ENCODE measurements at regions not wholly inside any gene's neighbourhood (a gene's known extent, or its start where the extent isn't known, plus 50 kb on each side); places are given as distances from the start of the nearest gene placed in this dataset.
"Not testable (repeated sequence)": the region's sequence is repeated elsewhere in the genome, so short reads cannot be mapped to it uniquely, and the experiment has no call there.

DNA sequence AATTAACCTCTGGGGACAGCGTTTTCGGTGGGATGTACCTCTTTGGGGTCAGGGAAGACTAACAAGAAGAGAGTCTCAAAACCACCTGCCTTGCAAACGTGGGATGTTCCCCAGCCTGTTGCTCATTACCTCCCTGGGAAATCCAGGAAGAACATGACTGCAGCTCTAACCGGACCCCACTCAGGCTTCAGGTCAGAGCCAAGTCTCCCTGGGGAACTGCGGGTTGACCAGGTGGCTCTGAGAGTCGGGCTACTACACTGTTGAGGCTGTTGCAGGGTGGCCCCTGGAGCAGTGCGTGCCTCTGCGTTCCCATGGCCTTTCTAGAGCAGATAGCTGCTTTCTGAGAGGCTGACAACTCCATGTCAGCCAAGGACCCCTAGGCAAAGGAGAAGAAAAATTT lies 309.1 kb downstream of the FOXL1 start:
- DNase-seq (ENCODE audit: low read depth in 2 of 2), result no peak

DNA sequence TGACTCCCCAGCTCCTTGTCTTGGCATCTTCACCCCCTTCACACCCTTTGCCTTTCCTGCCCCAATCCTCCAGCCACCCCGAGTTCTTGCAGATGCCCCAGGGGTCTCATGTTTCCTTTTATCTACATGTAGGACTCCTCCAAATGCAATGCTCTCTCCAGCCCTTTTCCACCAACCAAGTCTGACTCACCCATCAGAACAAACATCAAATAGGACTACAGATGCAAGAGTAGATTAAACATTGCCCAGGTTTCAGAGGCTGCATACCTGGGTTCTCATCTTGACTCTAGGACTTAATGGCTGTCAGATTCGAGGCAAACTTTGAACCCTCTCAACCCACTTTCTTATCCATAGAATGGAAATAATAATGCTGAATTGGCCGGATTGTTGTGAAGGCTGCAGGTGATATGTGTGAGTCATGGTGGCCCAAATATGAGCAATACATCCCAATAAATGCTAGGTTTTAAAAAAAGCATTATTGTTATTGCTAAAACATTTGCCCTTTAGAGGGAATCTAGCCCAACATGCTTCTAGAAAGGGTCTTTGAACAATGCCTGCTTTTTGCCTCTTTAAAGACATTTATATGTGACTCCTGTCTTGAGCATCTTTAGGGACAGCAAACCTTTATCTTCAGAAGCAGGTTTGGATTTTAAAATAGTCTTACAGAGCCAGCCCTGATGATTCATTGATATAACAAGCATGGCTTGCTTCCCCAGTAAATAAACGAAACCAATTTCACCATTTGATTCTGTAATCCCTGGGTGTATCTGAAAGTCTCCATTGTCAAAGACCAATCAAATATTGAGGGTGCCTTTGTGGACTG lies 310.1 kb downstream of the FOXL1 start:
- DNase-seq (ENCODE audit: low read depth in 2 of 2), result no peak

DNA sequence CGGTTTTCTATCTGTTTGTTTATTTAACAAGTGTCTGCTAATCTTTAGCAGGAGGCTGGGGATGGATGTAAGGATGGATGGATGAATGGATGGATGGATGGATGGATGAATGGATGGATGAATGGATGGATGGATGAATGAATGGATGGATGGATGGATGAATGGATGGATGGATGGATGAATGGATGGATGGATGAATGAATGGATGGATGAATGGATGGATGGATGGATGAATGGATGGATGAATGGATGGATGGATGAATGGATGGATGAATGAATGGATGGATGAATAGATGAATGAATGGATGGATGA lies 310.7 kb downstream of the FOXL1 start:
- DNase-seq (ENCODE audit: low read depth in 2 of 2), result not testable (repeated sequence)

DNA sequence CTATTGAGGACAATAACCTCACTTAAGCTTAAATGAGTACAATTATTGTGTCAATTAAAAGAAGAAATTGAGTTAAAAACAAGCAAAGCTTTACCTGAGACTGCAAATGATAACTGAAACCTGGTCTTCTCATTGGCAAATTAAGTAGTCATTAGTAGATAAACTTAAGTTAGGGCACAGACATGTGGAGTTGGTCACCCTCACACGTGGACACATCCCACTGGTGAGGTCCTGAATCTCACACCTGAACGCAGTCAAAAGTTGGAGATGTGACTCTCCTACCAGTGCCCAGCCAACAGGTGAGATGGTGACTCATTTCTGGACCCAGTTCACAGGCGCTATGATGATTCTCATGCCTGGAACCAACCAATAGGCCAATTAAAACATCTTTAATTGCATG lies 311.6 kb downstream of the FOXL1 start:
- DNase-seq (ENCODE audit: low read depth in 2 of 2), result no peak

DNA sequence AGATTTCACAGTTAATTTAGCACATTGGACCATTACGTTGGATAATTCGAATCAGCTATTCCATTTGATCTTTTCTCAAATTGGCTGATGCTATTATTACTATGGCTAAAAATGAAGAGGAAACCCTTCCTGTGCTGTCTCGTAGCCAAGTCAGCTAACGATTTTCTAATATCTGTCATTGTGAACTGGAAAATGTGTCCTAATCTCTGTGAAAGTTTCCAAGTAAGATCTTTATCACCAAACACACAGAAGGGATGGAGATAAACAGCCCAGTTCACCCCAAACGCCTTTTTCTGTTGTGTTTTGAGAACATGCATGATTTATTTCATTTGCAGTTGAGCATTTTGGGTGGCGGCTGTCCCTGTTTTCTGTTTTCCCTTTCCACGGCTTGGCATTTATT lies 312.8 kb downstream of the FOXL1 start:
- no peak for DNase-seq (ENCODE audit: low read depth in 2 of 2)

DNA sequence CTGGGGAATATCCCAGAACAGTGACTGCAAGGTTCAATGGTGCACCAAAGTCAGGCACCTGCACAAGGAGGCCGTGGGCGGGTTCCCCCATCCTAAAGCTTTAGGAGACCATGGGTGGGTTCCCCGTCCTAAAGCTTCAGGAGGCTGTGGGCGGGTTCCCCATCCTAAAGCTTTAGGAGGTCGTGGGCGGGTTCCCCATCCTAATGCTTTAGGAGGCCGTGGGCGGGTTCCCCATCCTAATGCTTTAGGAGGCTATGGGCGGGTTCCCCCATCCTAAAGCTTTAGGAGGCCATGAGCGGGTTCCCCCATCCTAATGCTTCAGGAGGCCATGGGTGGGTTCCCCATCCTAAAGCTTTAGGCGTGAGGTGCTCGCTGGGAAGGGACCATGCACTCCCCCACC lies 313.3 kb downstream of the FOXL1 start:
- DNase-seq (ENCODE audit: low read depth in 2 of 2), result no peak

DNA sequence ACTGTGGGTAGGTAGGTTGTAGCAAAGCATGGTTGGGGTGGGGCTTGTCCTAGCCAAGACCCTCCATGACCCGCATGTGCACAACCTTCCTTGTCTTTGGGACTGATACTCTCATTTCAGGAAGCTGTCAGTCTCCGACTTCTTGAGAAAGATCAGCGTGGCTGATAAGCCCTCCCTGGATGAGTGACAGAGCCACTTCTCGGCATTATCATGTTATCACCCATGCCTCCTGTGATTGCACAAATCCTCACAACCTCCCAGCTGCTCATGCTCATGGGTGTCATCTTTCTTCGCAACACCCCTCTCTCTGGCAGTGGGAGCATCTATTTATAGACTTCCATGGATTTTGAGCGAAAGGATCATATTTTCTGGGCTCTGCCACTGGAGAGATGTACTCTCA lies 314.2 kb downstream of the FOXL1 start:
- no peak for DNase-seq (ENCODE audit: low read depth in 2 of 2)

DNA sequence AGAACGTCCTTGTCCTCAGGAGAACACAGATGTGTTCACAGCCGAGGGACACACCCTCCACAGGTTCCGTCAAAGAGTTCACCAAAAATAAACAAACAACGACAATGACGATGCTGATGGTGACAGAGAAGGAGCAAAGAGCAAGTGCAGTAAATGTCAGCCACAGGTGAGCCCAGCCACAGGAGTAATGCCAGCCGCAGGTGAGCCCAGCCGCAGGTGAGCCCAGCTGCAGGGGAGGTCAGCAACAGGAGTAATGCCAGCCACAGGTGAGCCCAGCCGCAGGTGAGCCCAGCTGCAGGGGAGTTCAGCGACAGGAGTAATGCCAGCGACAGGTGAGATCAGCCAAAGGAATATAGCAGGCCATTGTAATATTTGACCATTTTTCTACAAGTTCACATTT lies 315.2 kb downstream of the FOXL1 start:
- no peak for DNase-seq (ENCODE audit: low read depth in 2 of 2)

DNA sequence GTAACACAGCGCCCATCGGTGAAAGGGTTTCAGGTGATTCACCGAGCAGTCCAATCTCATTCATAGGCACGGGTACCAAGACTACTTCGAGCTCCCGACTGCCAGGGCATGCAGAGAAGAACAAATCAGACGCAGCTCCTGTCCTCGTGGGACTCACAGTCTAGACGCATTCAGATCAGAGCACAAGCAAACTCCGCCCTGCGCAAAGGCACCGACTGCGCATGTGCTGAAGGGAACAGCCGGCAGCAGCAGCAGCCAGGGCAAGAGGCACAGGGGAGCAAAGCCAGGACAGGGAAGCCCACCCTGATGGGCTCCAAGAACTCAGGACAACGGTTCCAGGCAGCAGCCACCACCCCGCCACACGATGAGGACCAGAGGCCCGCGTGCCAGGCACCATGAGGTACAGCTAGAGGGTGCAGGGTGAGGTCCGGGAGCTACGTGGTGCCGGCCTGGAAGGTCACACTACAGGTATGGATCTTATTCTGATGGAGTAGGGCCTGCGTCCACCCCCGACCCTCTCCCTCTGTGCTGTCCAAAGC lies 315.7 kb downstream of the FOXL1 start:
- DNase-seq (ENCODE audit: low read depth in 2 of 2), result no peak

DNA sequence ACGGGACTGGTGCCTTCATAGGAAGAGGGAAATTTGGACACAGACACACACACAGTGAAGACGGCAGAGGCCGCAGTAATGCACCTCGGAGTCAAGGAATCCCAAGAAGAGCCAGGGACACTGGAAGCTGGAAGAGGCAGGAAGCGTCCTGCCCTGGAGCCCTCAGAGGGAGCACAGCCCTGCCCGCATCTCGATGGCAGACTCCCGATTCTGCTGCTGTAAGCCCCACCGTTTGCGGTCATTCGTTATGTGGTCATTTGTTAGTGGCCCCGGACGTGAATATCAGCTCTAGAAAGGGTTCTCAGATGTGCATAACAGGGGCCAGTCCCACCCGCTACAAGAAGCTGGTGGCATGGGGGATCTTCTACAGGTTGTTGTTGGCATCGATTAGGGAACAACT lies 316.6 kb downstream of the FOXL1 start:
- DNase-seq (ENCODE audit: low read depth in 2 of 2), result no peak

DNA sequence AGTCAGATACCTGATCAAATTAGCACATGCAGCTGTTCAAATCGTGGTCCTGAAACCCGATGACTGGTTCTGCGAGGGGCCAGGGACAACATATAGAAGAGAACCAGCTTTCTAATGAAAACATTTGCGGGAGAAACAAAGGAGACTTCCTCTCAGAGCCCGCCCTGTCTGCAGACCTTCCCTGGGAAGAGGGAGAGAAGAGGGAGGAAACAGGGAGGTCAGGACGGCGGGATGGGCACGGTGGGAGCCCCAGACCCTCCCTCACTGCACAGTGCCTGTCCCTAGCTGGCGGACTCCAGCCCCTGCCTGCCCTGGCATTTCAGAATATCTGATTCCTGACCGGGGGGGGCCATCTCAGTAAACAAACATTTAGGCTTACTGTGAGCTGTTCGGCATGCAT lies 317.3 kb downstream of the FOXL1 start:
- no peak for DNase-seq (ENCODE audit: low read depth in 2 of 2)

DNA sequence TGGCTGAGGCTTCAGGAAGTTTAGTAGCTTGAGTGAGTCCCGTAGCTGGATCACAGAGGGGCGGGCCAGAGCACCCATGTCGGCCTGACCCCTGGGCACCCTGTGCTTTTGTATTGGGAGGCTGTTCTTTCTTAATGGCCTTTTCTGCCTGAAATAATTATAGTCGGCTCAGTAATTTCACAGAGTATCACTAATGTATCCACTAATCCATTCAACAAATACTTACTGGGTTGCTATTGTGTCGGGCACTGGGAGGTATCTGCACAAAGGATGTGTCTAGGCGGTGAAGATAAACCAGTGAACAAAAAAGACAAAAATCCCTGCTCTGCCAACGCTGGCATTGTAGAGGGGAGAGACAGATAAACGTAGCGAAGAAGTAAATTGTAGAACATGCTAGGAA lies 318.6 kb downstream of the FOXL1 start:
- DNase-seq (ENCODE audit: low read depth in 2 of 2), result no peak

DNA sequence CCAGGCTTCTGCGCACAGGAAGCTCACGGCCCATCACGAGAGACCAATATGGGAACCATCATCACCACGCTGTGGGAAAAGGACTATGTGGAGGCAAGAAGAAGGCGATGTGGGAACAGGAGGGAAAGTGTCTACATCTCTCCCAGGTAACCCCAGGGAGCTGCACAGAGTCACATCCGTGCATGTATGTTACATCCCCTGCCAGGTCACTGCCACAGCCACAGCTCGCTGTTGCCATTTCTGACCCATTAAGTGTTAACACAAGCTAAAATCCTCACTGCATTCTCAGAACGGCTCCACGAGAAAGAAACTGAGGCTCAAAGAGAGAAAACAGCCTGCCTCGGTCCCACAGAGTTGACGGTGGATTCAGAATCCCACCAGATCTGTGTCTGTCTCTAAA lies 319.1 kb downstream of the FOXL1 start:
- no peak for DNase-seq (ENCODE audit: low read depth in 2 of 2)

DNA sequence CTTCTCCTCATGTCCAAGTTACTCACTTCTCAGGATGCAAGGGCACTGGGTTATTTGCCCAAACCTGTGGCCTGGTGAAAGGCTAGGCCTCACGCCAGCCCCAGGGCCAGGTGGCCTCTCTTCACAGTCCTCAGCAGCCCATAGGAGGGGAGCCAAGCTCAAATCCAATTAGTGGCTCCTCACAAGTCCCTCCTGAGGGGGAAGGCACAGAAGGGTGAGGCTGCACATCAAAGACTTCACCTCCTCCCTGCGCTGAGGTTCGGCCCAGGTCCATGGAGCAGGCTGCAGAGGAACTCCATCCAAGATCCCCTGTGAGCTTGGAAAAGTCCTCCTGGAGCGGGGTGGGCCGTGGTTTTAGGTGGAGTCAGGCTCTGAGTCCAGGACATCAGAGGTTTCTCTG lies 320.0 kb downstream of the FOXL1 start:
- DNase-seq (ENCODE audit: low read depth in 2 of 2), result no peak

DNA sequence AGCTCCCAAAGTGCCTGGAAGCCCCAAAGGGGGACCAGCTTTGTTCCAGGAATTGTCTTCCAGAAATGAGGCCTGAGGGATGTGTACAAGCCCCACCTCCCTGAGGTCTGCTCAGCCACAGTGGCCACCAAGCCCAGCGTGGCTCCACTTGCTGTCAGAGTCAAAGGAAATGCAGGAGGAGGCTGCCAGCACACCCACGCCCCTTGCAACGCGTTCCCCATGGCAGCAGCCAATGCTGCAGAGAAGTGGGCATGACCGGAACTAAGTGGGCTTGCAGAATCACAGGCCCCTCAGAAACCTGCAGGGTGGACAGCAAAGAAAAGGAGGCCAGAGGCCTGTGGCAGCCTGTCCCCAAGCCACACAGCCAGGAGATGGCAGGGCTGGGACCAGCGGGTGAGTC lies 320.8 kb downstream of the FOXL1 start:
- no peak for DNase-seq (ENCODE audit: low read depth in 2 of 2)

DNA sequence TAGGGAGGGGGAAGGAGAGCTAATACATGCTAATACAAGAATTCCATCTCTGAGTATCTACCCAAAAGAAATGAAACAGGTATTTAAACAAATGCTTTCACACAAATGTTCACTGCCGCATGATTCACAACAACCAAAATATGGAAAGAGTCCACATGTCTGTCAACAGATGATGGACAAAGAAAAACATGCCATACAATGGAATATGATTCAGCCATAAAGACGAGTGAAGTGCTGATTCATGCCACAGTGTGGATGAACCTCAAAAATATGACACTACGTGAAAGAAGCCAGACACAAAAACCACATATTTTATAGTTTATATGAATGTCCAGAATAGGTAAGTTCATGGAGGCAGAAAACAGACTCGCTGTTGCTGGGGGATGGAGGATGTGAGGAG lies 321.4 kb downstream of the FOXL1 start:
- no peak for DNase-seq (ENCODE audit: low read depth in 2 of 2)

DNA sequence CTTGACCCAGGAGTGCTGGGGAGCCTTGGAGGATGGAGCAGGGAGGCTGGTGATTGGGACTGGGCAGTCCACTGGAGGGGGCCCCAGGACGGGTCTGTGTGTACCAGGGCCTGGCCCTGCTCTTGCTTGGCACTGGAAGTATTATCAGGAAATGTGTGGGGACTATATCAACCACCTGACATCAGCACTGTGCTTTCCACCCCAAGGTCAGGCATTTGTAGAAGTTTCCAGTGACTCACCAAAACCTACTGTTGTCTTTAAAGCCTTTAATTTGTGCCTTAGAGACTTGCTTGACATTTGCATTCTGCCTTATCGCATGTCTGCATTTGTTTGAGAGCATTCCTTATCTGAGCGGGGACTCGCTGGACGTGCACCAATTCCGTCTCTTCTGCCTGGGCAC lies 323.1 kb downstream of the FOXL1 start:
- DNase-seq (ENCODE audit: low read depth in 2 of 2), result no peak

DNA sequence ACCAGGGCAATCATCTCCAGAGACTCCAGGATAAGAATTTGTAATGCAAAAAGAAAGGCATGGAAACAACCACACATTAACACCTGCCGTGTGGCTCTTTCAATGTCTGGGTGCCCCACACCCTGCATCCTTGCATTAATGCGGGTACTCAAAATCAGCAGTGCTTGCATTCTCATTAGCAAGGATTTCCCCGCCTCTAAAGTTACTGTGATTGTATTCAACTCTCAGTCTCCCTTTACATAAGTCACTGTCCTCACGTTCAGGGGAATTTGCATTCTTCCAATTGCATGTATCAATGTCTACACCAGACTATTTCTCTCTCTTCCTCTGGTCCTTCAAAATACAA lies 324.3 kb downstream of the FOXL1 start:
- DNase-seq (ENCODE audit: low read depth in 2 of 2), result no peak

DNA sequence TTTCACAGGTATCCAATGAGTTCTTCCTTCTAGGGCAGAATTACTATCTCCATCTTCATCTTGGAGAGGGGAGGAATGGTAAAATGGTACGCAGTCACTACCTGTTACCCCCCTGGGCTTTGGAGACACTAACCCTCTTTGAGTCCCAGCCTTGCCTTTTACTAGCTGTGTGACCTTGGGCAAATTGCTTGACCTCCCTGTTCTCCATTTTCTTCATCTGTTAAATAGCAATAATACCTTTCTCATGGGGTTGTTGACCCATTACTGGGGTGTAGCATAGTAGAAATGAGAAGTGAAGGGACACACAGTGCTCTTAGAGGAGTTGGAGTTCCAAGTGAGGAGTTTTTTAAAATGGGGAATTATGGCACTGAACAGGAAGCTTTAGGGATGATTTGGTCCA lies 324.7 kb downstream of the FOXL1 start:
- no peak for DNase-seq (ENCODE audit: low read depth in 2 of 2)

DNA sequence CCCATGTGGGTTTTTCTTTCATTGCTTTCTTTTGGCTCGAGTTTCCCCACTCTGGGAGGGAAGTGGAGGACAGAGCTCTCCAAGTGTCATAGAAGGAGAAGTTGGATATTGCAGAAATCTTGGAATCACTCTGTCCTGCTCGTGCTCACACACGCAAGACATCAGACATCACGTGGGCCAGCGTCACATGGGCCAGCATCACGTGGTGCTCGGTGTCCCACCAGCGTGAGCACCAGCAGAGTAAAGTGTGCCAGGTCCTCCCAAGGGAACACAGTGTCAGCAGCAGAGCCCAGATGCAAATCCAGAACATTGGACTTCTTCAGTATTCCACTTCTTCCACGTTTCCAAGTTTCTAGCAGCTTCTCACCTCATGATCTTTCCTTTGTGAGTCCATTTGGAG lies 327.0 kb downstream of the FOXL1 start:
- DNase-seq (ENCODE audit: low read depth in 2 of 2), result no peak

DNA sequence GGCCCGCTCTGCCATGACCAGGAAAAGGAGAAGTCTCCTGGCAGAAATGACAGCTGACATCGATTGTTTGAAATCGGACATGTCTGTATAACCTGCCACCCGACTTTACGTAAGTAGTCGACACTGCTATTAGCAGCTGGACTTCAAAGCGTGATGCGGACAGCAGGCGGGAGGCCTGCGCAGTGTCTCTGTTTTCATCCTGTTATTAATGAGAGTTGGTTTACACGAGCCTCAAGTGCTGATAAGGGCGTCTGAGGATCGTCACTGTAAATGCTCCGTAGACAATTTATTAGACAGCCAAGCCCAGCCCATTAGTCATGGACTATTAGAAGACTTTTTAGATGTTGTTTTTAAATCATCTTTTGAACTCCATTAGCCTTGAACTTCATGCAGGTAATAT lies 328.3 kb downstream of the FOXL1 start:
- no peak for DNase-seq (ENCODE audit: low read depth in 2 of 2)

DNA sequence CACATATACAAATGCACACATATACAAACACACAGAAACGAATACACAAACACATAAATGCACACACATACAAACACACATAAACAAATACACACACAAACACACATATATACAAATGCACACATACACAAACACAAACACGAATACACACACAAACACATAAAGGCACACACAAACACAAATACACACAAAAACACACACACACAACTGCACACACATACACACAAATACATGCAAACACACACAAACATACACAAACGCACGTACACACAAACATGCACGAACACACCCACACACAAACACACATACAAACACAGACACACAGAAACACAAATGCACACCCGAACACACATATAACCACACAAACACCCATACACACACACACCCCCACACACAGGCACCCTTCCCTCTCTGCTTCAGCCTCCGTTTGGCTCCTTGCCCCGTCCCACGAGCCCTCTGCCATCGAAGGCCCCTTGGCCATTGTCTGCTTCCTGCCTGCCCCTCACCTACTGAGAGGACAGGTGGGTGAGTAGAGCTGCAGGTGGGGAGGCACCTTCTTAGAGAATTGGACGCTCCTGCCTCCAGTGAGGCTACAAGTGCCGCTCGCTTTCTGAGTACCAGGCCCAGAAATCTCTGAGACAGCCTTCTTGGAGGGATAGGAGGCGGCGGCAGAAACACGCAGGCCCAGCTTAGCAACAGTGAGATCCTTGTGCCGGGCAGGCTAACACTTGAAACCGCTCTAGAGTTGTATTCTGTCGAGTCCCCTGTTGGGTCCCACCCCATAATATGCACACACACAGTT lies 331.2 kb downstream of the FOXL1 start:
- no peak for DNase-seq (ENCODE audit: low read depth in 2 of 2)

DNA sequence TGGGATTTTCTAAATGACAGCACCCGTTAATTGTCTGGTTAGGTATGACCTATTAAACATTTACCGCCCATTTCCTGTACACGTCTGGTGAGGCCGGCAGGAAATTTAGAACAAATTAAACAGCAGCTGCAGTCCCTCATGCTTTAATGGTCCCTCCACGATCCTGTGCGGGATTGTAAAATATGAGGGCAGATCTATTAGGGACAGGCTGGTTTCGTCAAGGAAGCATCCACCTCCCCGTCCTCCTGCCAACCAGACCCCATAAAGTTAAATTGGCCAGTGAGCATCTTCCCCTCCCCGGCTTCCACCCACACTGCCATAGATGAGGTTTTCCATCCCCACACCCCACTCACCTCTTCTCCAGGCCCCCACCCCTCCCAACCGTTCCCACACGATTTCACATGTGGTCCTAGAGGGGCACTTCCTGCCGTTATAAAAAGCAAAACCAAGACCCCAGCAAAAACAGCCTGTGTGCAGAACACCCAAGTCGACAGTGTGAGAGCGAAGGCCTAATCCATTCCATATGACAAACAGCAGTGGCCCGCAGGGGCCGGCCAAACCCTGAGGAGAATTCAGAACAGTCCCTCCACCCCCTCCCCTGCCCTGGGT lies 331.9 kb downstream of the FOXL1 start:
- no peak for DNase-seq (ENCODE audit: low read depth in 2 of 2)

Measured in stimulated activated CD4-positive, alpha-beta T cell treated with anti-CD3 and anti-CD28 coated beads, Interleukin-12 subunit alpha, Interleukin-12 subunit beta, amount 100 ng/mL, for 24 hours (primary cell).